Gastroesophageal sphincter (tissue), 3 donors: ENCODE measurements at regions not wholly inside any gene's neighbourhood (a gene's known extent, or its start where the extent isn't known, plus 50 kb on each side); places are given as distances from the start of the nearest gene placed in this dataset.
"Not testable (repeated sequence)": the region's sequence is repeated elsewhere in the genome, so short reads cannot be mapped to it uniquely, and the experiment has no call there.

ENCODE experiments used
- CTCF ChIP-seq, 4 experiments: fragments of 200-600 bp in 2 of 4; fragments of 450-650 bp in 2 of 4; sonication (generic) in 1 of 4; IDR thresholded peaks; one replicate each; pipeline ENCODE4 v1.5.1; 2017 to 2019; ENCODE audit warnings: antibody characterized with exemption in 4 of 4, mild to moderate bottlenecking in 2 of 4, moderate library complexity in 2 of 4
- EP300 ChIP-seq: sonication (generic); formaldehyde crosslinking; IDR thresholded peaks from one replicate; pipeline ENCODE4 v1.6.1; 2017; ENCODE audit warnings: antibody characterized with exemption, mild to moderate bottlenecking
- POLR2A ChIP-seq, 2 donors: fragments of 450-650 bp; IDR thresholded peaks; one replicate each; pipeline ENCODE4 v1.6.1; 2017; ENCODE audit warnings: antibody characterized with exemption in 2 of 2, mild to moderate bottlenecking in 2 of 2, moderate library complexity in 1 of 2
- POLR2AphosphoS5 ChIP-seq: sonication (generic); formaldehyde crosslinking; IDR thresholded peaks from one replicate; pipeline ENCODE4 v1.6.1; 2017; ENCODE audit warnings: antibody characterized with exemption

GRCh38 chr7:76879733-76880288 lies 152.3 kb downstream of the SPDYE17 start:
- not testable (repeated sequence) for TF ChIP-seq CTCF (IDR thresholded peaks at IDR 0.05); POLR2A (IDR thresholded peaks at IDR 0.05); EP300; POLR2AphosphoS5
